Ovary (tissue), 3 donors: ENCODE measurements at regions not wholly inside any gene's neighbourhood (a gene's known extent, or its start where the extent isn't known, plus 50 kb on each side); places are given as distances from the start of the nearest gene placed in this dataset.

Experiments
- CTCF ChIP-seq, 3 donors: fragments of 450-650 bp in 2 of 3; fragments of 200-600 bp in 1 of 3; IDR thresholded peaks; one replicate each; pipeline versions ENCODE4 v1.5.1 to v1.8.0; 2016 to 2022; ENCODE audit warnings: antibody characterized with exemption in 3 of 3, mild to moderate bottlenecking in 1 of 3
- POLR2A ChIP-seq: fragments of 450-650 bp; IDR thresholded peaks from one replicate; pipeline ENCODE4 v1.6.1; 2017; ENCODE audit warnings: antibody characterized with exemption, mild to moderate bottlenecking, moderate library complexity
- donor health status: DM: no; HTN: no; CAD: no.

GRCh38 chr11:11717064-11717725 is 95.4 kb upstream of the GALNT18 start:
- TF ChIP-seq POLR2A, result no peak
- no peak for TF ChIP-seq CTCF (IDR thresholded peaks at IDR 0.05)
